PC-3 (cell line): ENCODE measurements at regions not wholly inside any gene's neighbourhood (a gene's known extent, or its start where the extent isn't known, plus 50 kb on each side); places are given as distances from the start of the nearest gene placed in this dataset.

Experiments used
- EZH2 ChIP-seq: fragments of 300-600 bp; sonication (generic); IDR thresholded peaks from one replicate; pipeline ENCODE4 v1.6.1; 2017; ENCODE audit warnings: antibody characterized with exemption, mild to moderate bottlenecking, low read length; ENCODE audit not compliant: unreplicated experiment
- EZH2phosphoT487 ChIP-seq: fragments of 300-600 bp; sonication (generic); IDR thresholded peaks from 2 replicates; pipeline ENCODE4 v1.6.1; 2018; ENCODE audit warnings: mild to moderate bottlenecking, antibody characterized with exemption, low read length, borderline replicate concordance
- TF ChIP-seq, protein P1 (sequence below): fragments of 300-600 bp; sonication (generic); conservative IDR thresholded peaks from 2 replicates; pipeline ENCODE4 v1.5.1; 2017; ENCODE audit warnings: antibody characterized with exemption, low read depth, mild to moderate bottlenecking, low read length

DNA sequence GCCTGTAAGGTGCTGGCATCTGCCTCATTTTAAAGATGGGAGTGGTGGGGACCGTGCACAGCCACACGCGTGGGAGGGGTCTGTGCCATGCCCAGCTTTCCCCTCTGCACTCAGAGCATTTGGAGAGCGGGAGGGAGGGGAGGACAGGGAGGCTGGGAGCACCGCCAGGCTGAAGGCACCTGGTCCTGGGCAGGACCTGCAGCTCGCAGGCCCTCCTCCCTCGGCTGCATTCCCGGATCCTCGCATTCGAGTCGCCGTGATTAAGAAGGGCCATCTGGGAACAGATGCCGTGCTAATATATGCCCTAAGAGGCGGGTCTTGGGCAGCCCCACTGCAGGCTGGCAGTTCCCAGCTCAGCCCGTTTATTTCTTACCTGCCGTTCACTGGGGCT, 84.0 kb downstream of the PTGR3 start:
- TF ChIP-seq, protein P1, sequence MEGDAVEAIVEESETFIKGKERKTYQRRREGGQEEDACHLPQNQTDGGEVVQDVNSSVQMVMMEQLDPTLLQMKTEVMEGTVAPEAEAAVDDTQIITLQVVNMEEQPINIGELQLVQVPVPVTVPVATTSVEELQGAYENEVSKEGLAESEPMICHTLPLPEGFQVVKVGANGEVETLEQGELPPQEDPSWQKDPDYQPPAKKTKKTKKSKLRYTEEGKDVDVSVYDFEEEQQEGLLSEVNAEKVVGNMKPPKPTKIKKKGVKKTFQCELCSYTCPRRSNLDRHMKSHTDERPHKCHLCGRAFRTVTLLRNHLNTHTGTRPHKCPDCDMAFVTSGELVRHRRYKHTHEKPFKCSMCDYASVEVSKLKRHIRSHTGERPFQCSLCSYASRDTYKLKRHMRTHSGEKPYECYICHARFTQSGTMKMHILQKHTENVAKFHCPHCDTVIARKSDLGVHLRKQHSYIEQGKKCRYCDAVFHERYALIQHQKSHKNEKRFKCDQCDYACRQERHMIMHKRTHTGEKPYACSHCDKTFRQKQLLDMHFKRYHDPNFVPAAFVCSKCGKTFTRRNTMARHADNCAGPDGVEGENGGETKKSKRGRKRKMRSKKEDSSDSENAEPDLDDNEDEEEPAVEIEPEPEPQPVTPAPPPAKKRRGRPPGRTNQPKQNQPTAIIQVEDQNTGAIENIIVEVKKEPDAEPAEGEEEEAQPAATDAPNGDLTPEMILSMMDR = no peak
- TF ChIP-seq EZH2 (no peak), EZH2phosphoT487 (no peak)
